ENCODE measurements at regions not wholly inside any gene's neighbourhood (a gene's known extent, or its start where the extent isn't known, plus 50 kb on each side); places are given as distances from the start of the nearest gene placed in this dataset.
"Not testable (repeated sequence)": the region's sequence is repeated elsewhere in the genome, so short reads cannot be mapped to it uniquely, and the experiment has no call there.

DNA sequence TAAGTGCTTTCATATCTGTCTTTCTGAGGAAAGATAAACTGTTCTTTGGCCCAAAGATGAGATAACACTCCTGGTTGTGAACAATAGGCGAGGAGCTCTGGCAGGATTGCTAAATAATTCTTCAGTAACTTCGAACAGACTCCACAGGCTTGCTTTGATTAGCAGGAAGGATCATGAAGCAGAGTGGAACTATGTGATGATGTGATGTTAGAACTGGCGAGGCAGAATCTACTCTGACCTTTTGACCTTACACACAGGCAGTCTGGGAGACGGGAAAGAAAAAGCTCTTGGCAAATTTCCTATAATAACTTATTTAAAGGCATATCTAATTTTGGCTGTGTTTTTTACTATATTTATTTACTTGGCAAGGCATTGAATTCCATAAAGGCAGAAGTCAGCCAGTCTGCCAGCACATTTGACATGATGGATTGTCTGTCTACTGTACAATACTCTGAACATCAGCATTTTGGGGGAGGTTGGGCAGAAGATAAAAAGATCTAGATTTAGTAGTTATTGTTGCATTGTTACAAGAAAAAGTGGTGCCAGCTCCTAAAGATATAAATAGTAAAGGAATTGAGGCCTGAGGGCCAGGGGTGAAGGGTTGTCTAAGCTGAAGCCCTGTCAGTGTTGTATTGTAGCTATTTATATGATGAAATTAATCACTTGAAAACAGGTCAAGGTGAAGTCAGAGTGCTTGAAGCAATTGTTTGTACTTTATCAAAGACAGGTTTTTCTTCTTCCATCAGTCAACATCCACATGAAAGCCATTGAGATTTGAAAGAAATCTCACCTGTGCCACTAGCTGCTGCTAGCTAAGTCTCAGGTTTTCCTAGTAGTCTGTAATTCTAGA lies 708.8 kb downstream of the LTN1 start:
- DNase-seq (ENCODE audit: low read depth), result peak; percentile 69

DNA sequence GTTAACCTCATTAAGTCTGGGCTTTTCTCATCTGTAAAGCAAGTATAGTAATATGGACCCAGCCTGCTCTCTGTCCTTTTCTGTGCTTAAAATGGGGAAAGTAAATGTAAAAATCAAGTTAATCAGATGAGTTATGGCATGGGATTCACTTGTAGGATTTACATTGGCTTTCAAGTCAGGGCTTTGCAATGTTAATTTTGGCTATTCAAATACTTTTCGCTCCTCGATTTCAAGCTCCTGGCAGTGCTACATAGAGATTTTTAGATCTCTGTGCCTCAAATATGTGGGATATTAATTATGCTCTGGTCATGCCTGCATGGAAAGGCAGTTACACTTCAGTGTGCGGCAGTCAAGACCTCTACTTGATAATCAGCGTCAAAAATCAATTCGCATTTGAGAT lies 709.8 kb downstream of the LTN1 start:
- DNase-seq (ENCODE audit: low read depth), result no peak

DNA sequence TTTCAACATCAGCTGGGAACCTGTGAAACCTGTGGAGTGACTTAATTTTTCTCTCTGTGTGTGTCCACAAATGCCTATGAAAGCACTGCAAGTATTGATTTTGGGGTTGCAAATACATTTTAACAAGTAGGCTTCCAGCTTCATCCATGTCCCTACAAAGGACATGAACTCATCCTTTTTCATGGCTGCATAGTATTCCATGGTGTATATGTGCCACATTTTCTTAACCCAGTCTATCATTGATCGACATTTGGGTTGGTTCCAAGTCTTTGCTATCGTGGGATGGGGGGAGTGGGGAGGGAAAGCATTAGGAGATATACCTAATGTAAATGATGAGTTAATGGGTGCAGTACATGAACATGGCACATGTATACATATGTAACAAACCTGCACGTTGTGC lies 711.3 kb downstream of the LTN1 start:
- DNase-seq (ENCODE audit: low read depth), result not testable (repeated sequence)

DNA sequence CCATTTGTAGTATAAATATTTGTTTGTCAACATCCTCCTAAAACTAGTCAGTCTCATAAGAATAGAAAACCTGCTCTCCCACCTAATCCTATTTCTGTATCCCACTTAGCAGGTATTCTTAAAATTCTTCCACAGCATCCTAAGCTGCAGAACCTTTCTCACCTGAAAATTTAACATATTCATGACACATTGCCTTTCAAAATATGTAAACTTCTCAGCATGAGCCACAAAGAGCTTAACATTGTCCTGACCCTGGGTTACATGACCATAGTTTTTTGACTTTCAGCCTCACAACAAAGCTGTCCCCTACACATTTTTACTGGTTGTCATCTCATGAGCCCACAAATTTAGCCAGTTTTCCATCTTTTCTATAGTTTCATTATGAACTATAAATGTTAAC lies 712.1 kb downstream of the LTN1 start:
- DNase-seq (ENCODE audit: low read depth), result no peak

- no peak for DNase-seq (ENCODE audit: low read depth)
Observed at GRCh38 chr21:28277324-28277723, 715.4 kb downstream of the LTN1 start.

GRCh38 chr21:28272272-28272992 lies 720.2 kb downstream of the LTN1 start:
- no peak for DNase-seq (ENCODE audit: low read depth)

- no peak for DNase-seq (ENCODE audit: low read depth)
Observed at GRCh38 chr21:28269173-28269572, 723.5 kb downstream of the LTN1 start.

DNA sequence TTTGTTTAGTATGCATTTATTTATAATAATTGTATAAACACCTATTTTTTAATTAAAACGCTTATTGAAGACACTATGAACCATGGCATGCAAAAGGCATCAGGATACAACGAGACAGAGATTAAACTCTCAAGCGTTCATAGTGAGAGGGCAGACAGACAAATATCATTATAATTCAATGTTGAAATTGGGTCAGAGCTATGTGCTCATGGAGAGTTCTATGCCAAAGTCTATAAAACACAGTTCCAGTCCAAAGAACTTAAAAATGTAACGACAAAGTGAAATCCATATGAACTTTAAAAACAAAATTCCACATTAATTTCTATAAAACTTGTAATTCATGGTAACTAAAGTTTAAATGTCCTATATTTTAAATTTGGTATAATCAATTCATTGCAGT lies 724.0 kb downstream of the LTN1 start:
- no peak for DNase-seq (ENCODE audit: low read depth)

GRCh38 chr21:28267449-28267848 lies 725.2 kb downstream of the LTN1 start:
- DNase-seq (ENCODE audit: low read depth), result no peak

DNA sequence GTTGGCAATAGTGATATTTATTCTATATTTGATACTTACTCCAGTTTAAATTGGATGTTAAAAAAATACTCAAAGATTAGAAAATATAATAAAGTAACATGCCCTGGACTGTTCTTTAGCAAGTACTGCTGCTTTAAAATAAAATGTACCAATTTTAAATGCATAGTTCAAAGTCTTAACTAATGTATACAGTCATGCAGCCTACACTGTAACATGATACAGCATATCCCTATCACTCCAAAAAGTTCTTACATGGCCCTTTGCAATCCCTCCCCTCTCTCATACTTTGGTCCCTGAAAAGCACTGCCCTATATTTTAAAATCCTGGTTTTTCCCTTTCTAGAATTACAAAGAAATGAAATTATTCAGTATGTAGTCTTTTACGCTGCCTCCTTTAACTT lies 726.6 kb downstream of the LTN1 start:
- DNase-seq (ENCODE audit: low read depth), result no peak

DNA sequence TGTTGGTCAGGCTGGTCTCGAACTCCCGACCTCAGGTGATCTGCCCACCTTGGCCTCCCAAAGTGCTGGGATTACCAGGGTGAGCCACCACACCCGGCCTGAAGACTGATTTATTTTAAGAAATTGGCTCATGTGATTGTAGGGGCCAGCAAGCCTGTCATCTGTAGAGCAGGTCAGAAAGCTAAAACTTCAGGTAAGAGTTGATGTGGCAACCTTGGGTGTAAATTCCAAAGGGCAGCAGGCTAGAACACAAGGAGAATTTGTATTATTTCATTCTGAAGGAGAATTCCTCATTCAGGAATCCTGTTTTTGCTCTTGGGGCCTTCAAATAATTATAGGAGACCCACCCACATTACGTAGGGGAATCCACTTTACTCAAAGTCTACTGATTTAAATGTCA lies 728.7 kb downstream of the LTN1 start:
- no peak for DNase-seq (ENCODE audit: low read depth)

DNA sequence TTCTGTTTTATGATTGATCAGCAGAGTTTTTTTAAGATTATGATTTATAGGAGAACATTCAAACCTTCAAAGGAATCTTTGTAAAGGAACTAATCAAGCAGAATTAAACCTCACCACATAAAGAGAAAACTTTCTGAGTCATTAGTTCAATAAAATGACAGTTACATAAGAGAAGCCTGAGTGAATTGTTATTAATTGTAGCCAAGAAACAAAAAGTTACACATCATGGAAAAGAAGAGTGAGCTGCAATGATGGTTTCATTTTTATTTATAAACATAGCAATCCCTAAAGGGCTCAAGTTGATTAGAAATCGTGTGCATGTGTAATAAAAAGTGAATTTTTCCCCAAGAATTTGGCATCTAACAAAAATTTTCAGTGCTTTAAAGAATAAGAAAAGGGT lies 731.4 kb downstream of the LTN1 start:
- DNase-seq (ENCODE audit: low read depth), result peak; percentile 55

DNA sequence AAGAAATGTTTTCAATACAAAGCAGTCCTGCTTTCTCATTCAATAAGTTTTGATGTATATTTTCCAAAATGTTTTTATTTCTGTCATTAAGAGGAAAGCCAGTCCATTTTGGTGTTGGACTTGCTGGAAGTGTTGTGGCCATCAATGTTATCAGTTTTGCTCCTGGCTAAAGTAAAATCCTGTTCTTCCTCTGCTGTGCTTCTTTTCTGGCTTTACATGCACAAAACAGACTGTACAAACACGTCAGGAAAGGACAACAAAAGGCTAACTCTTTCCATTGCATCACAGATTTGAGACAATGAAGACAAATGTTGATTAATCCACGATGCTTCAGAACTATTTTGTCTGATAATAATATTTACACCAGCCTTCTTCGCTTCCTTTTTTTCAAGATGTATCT lies 735.4 kb downstream of the LTN1 start:
- DNase-seq (ENCODE audit: low read depth), result no peak

- DNase-seq (ENCODE audit: low read depth), result no peak
Observed at GRCh38 chr21:28256837-28257236, 735.8 kb downstream of the LTN1 start.

GRCh38 chr21:28256420-28256831 lies 736.3 kb downstream of the LTN1 start:
- DNase-seq (ENCODE audit: low read depth), result no peak

- DNase-seq (ENCODE audit: low read depth), result no peak
Observed at GRCh38 chr21:28253961-28254360, 738.7 kb downstream of the LTN1 start.

DNA sequence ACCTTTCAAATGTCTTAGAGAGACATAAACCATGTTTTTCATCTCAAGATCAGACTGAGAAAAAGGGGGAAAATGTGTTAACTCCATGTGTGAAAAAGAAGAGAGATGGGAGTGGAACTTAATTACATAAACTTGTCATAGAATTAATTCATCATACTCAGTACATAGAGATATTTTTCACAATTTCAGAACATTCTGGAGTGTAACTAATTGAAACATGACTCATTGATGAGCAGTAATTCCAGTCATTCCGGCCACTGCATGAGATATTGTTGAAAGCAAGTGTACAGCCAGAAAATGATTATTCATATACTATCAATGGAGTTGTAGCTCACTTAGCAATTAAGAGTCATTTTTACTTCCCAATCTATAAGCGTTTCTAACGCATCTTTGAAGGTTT lies 739.3 kb downstream of the LTN1 start:
- DNase-seq (ENCODE audit: low read depth), result no peak

GRCh38 chr21:28252928-28253327 lies 739.7 kb downstream of the LTN1 start:
- no peak for DNase-seq (ENCODE audit: low read depth)

DNA sequence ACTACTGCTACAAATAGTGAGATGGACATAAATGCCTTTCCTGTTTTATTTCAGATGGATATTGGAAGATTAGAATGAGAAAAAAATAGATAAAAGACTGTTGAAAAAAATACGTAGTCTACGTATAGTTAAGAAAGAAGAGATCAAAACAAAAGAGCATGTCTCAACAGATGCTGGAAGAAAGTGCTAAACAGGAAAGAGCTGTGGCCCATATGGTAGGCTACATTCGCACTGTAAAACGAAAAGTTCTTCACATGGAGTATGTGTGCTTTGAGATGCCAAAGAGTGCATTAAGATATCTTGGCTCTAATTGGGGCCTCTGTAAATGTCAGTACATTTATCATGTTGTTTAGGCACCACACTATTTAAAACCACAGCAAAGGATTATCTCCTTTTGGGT lies 741.7 kb downstream of the LTN1 start:
- DNase-seq (ENCODE audit: low read depth), result no peak

DNA sequence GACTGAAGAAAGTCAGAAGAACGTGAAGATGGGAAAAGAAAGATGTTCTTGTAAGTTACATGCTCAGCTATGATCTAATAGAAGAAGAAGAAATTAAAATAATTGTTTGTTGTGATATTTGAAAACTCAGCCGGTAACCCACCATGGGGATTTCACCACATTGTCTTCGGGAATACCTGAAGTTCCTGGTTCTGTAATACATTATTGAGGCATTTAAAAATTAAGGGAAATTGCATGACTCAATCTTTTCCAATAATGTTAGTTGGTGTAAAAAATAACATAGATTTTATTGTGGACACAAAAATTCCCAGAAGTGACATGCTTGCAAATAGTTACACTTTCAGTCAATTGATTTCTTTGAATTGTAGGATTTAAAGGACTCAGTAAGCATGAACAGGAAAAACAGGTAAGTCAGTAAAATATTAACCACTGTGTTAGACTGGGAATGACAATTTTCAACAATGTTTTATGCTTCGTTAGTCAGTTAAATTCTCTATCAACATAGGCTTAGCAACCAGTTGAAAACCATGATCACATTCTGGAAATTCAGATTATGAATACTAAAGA lies 745.1 kb downstream of the LTN1 start:
- DNase-seq (ENCODE audit: low read depth), result no peak

- no peak for DNase-seq (ENCODE audit: low read depth)
Observed at GRCh38 chr21:28240586-28240985, 752.1 kb downstream of the LTN1 start.

DNA sequence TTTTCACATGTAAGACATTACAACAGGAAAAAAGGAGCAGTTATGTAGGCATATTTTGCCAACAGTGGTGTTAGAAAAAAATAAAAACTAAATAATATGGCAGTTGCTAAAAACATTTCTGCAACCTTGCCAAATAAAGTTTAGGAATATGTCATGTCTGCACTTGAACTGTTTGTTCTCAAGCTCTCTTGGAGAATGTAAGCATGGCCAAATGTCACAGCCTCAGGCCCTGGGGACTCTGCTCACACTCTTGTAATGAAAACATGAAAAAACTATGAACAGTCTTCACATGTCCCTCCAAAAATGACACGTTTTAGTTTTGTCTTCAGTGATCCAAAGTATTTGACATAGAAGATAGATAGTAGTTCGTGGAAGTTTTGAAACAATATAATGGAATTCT lies 753.3 kb downstream of the LTN1 start:
- no peak for DNase-seq (ENCODE audit: low read depth)

- DNase-seq (ENCODE audit: low read depth), result no peak
Observed at GRCh38 chr21:28237661-28238060, 755.0 kb downstream of the LTN1 start.

All from stromal cell of bone marrow (primary cell).